ENCODE measurements at regions not wholly inside any gene's neighbourhood (a gene's known extent, or its start where the extent isn't known, plus 50 kb on each side); places are given as distances from the start of the nearest gene placed in this dataset.

DNA sequence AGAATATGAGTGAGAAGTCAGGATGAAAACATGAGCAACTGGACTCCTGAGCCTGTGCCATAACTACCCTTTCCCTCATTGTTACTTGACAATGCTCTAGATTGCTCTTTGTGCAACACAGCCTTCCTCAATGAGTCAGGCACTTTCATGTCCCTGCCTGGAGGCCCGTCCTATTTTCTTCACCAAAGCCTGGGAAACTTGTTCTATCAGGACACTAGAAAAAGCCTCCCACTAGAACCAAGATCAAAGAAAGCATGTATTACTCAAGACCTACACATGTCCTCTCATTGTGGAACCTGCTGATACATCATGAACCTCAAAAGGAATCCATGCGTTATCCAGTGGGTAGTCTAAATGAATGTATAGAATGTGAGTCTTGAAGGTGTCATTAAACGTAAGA lies 624.5 kb downstream of the TOX3 start:
- no peaks in the 10 kb centered on the region for H3K4me1 ChIP-seq (ENCODE audit: insufficient read depth, low read length)
- no peaks in the 10 kb centered on the region for H3K36me3 ChIP-seq (ENCODE audit: insufficient read depth, low read length)
- H3K9ac ChIP-seq (ENCODE audit: low read depth, low read length), result no peak overlapping the region
- H3K9me3 ChIP-seq (ENCODE audit: control insufficient read depth, insufficient read depth, low read length), result no peaks in the 10 kb centered on the region

- no peaks in the 10 kb centered on the region for H3K36me3 ChIP-seq (ENCODE audit: insufficient read depth, low read length)
- no peaks in the 10 kb centered on the region for H3K4me1 ChIP-seq (ENCODE audit: insufficient read depth, low read length)
- H3K9me3 ChIP-seq (ENCODE audit: control insufficient read depth, insufficient read depth, low read length), result no peaks in the 10 kb centered on the region
- H3K9ac ChIP-seq (ENCODE audit: low read depth, low read length), result no peak overlapping the region
Measured at GRCh38 chr16:51919736-51920135, 627.2 kb downstream of the TOX3 start.

DNA sequence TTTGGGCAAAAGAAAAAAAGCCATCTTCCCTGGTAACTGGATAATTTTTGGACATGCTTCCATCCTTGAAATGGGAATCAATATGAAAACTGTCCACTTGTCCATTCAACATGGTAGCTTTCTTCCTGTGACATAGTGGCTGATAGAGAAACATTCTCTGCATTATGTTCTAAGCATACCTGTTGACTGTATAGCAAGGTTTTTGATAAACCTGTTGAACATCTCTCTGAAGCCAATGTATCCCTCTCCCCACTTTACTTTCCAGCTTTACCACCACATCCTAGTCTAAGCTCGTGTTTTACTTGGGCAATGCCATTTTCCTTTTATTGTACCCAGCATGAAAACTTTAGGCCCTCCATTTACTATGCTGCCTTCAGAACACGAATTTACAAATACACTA lies 630.1 kb downstream of the TOX3 start:
- Histone ChIP-seq H3K9me3 (ENCODE audit: control insufficient read depth, insufficient read depth, low read length) (no peaks in the 10 kb centered on the region), H3K4me1 (ENCODE audit: insufficient read depth, low read length) (no peaks in the 10 kb centered on the region), H3K36me3 (ENCODE audit: insufficient read depth, low read length) (no peaks in the 10 kb centered on the region), H3K9ac (ENCODE audit: low read depth, low read length) (no peak overlapping the region)

DNA sequence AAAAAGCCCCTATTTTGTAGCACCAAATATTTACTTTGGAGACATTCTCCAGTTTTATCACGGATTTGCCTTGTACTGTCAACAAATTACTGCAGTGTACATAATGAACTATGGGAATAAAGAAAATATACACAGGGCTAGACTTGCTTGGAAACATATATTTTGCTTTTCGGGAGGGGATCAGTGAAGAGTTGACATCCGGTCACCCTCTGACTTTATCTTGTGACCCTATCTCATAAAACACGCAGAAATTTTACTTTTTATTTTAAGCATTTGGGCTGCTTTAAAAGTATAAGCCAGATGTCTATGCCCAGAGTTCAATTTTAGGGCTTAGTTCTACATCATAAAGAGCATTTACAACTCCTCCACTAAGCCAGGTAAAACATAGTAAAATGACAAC lies 630.7 kb downstream of the TOX3 start:
- Histone ChIP-seq H3K36me3 (ENCODE audit: insufficient read depth, low read length) (no peaks in the 10 kb centered on the region), H3K9me3 (ENCODE audit: control insufficient read depth, insufficient read depth, low read length) (no peaks in the 10 kb centered on the region), H3K9ac (ENCODE audit: low read depth, low read length) (no peak overlapping the region; the same call in 1 of the 2 replicates), H3K4me1 (ENCODE audit: insufficient read depth, low read length) (no peaks in the 10 kb centered on the region)

DNA sequence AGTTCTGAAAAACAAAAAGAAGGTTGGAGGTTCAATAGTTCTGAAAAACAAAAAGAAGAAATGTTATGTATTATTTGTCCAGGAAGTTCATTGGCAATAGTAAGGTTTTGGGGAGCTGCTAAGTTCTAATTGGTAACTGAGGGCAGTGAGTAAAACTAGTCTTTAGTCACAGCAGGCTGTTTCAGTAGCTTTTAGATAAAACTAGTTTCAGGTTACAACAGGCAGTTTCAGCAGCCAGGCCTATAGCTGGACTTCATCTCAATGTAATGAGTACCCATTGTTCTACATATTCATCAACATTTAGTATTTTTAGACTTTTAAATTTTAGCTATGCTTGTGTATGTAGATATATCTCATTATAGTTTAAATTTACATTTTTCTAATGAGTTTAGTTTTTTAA lies 639.3 kb downstream of the TOX3 start:
- Histone ChIP-seq H3K9me3 (ENCODE audit: control insufficient read depth, insufficient read depth, low read length) (peaks cover 3% of the 10 kb centered on the region; the same call in 1 of the 2 replicates), H3K4me1 (ENCODE audit: insufficient read depth, low read length) (no peaks in the 10 kb centered on the region), H3K36me3 (ENCODE audit: insufficient read depth, low read length) (no peaks in the 10 kb centered on the region), H3K9ac (ENCODE audit: low read depth, low read length) (no peak overlapping the region)

GRCh38 chr16:51900221-51900780 lies 646.6 kb downstream of the TOX3 start:
- Histone ChIP-seq H3K36me3 (ENCODE audit: insufficient read depth, low read length) (no peaks in the 10 kb centered on the region), H3K4me1 (ENCODE audit: insufficient read depth, low read length) (peaks cover 8% of the 10 kb centered on the region), H3K9me3 (ENCODE audit: control insufficient read depth, insufficient read depth, low read length) (no peaks in the 10 kb centered on the region), H3K9ac (ENCODE audit: low read depth, low read length) (no peak overlapping the region)

- peaks cover 10% of the 10 kb centered on the region for H3K4me1 ChIP-seq (ENCODE audit: insufficient read depth, low read length)
- peaks cover 3% of the 10 kb centered on the region for H3K9me3 ChIP-seq (ENCODE audit: control insufficient read depth, insufficient read depth, low read length)
- H3K9ac ChIP-seq (ENCODE audit: low read depth, low read length), result no peak overlapping the region
- no peaks in the 10 kb centered on the region for H3K36me3 ChIP-seq (ENCODE audit: insufficient read depth, low read length)
Measured at GRCh38 chr16:51898872-51899271, 648.1 kb downstream of the TOX3 start.

DNA sequence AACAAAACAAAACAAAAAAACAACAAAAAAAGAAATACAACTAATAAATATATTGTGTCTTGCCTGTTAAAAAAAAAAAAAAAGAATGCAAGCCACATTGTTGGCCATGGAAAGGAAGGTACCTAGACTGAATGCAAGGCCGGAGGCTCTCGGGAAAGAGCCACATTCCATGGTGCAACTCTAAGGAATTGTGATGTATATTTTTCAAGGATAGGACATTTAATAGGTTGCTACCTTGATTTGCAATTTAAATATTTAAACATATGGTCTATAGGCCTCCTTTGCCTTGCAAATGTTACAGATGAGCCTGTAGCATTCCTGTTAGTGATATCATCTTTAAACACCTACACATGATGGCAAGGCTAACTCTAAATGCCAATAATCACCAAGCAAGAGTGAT lies 650.9 kb downstream of the TOX3 start:
- Histone ChIP-seq H3K9ac (ENCODE audit: low read depth, low read length) (no peak overlapping the region), H3K9me3 (ENCODE audit: control insufficient read depth, insufficient read depth, low read length) (peaks cover 5% of the 10 kb centered on the region), H3K4me1 (ENCODE audit: insufficient read depth, low read length) (peaks cover 14% of the 10 kb centered on the region), H3K36me3 (ENCODE audit: insufficient read depth, low read length) (no peaks in the 10 kb centered on the region)

DNA sequence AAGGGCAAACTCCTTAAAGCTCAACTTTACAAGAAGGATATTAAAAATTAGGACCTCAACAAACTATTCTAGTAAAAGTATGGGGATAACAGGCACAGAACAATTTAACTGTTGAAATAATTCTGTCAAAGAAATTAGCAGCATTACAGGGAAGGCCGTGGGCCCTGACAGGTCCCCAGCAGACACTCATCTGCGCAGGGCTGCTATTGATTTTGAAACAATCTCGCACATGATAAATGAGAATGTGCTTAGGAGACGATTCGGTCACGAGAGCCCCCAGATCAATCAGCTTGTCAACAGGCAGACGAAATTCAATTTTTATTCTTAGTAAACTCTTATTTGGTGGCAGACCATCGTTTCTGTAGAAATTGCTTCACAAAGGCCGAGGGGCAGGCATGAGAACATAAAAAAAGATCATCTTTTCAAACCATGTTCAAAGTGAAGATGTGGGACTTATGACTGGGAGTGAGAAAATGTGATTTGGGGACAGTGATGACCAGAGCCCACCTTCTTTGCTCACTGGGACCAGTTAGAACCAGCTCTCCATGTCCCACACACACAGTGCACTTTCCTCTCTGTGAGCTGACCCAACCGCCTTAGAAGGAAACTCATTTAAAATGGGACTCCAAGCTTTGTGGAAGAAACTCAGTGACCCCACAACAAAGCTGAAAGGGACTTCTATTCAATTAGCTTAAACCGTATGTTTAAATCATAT lies 654.5 kb downstream of the TOX3 start:
- Histone ChIP-seq H3K4me1 (ENCODE audit: insufficient read depth, low read length) (peaks cover 14% of the 10 kb centered on the region), H3K36me3 (ENCODE audit: insufficient read depth, low read length) (no peaks in the 10 kb centered on the region), H3K9ac (ENCODE audit: low read depth, low read length) (no peak overlapping the region), H3K9me3 (ENCODE audit: control insufficient read depth, insufficient read depth, low read length) (peaks cover 5% of the 10 kb centered on the region)

- H3K9me3 ChIP-seq (ENCODE audit: control insufficient read depth, insufficient read depth, low read length), result no peaks in the 10 kb centered on the region
- no peak overlapping the region for H3K9ac ChIP-seq (ENCODE audit: low read depth, low read length)
- peaks cover 3% of the 10 kb centered on the region; the same call in 1 of the 2 replicates for H3K4me1 ChIP-seq (ENCODE audit: insufficient read depth, low read length)
- no peaks in the 10 kb centered on the region for H3K36me3 ChIP-seq (ENCODE audit: insufficient read depth, low read length)
Measured at GRCh38 chr16:51888534-51888933, 658.4 kb downstream of the TOX3 start.

GRCh38 chr16:51888016-51888415 lies 658.9 kb downstream of the TOX3 start:
- Histone ChIP-seq H3K4me1 (ENCODE audit: insufficient read depth, low read length) (peaks cover 3% of the 10 kb centered on the region; the same call in 1 of the 2 replicates), H3K9me3 (ENCODE audit: control insufficient read depth, insufficient read depth, low read length) (no peaks in the 10 kb centered on the region), H3K36me3 (ENCODE audit: insufficient read depth, low read length) (no peaks in the 10 kb centered on the region), H3K9ac (ENCODE audit: low read depth, low read length) (no peak overlapping the region)

GRCh38 chr16:51886456-51886855 lies 660.5 kb downstream of the TOX3 start:
- H3K4me1 ChIP-seq (ENCODE audit: insufficient read depth, low read length), result peaks cover 3% of the 10 kb centered on the region; the same call in 1 of the 2 replicates
- no peaks in the 10 kb centered on the region for H3K9me3 ChIP-seq (ENCODE audit: control insufficient read depth, insufficient read depth, low read length)
- H3K9ac ChIP-seq (ENCODE audit: low read depth, low read length), result no peak overlapping the region
- no peaks in the 10 kb centered on the region for H3K36me3 ChIP-seq (ENCODE audit: insufficient read depth, low read length)

- Histone ChIP-seq H3K9me3 (ENCODE audit: control insufficient read depth, insufficient read depth, low read length) (no peaks in the 10 kb centered on the region), H3K4me1 (ENCODE audit: insufficient read depth, low read length) (peaks cover 2% of the 10 kb centered on the region; the same call in 1 of the 2 replicates), H3K9ac (ENCODE audit: low read depth, low read length) (no peak overlapping the region), H3K36me3 (ENCODE audit: insufficient read depth, low read length) (no peaks in the 10 kb centered on the region)
Measured at GRCh38 chr16:51884773-51885172, 662.2 kb downstream of the TOX3 start.

DNA sequence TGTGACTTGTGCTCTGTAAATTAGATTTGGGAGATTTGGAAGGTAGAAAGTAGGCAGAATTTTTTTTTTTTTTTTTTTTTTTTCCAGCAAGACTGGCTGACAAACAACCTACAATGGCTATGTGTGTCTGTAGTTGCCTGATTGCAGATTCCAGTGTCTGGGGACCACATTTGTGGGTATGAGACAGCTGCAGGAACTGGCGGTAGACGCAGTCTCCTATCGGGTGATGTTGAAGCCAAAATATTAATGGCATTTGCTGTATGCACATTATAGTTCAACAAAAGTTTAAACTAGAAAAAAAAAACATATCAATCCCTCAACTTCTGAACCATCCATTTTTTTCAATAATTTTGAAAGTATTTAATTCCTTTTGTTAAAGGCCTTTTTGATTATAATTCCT lies 665.2 kb downstream of the TOX3 start:
- H3K36me3 ChIP-seq (ENCODE audit: insufficient read depth, low read length), result no peaks in the 10 kb centered on the region
- H3K9me3 ChIP-seq (ENCODE audit: control insufficient read depth, insufficient read depth, low read length), result no peaks in the 10 kb centered on the region
- H3K9ac ChIP-seq (ENCODE audit: low read depth, low read length), result no peak overlapping the region
- peaks cover 8% of the 10 kb centered on the region; the same call in 1 of the 2 replicates for H3K4me1 ChIP-seq (ENCODE audit: insufficient read depth, low read length)

DNA sequence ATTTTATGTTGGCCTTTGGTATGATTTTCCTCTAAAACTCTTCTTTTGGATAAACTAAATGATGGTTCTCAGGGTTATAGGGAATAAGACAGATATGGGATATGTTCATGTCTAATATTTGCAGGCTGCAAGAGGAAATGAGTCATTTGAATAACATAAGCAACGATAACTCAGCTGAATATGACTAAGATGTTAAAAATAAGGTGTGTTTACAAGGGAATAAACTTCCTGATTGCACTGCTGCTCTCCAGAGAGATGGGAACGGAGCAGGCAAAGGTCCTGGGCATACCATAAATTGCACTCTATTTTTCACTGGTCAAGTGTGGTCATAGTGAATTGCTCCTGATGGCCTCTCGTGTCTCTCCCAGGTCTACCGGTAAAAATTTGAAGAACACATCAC lies 666.2 kb downstream of the TOX3 start:
- Histone ChIP-seq H3K9me3 (ENCODE audit: control insufficient read depth, insufficient read depth, low read length) (no peaks in the 10 kb centered on the region), H3K4me1 (ENCODE audit: insufficient read depth, low read length) (peaks cover 12% of the 10 kb centered on the region), H3K9ac (ENCODE audit: low read depth, low read length) (no peak overlapping the region), H3K36me3 (ENCODE audit: insufficient read depth, low read length) (no peaks in the 10 kb centered on the region)
